Heart left ventricle (tissue), 13 donors: ENCODE measurements at regions not wholly inside any gene's neighbourhood (a gene's known extent, or its start where the extent isn't known, plus 50 kb on each side); places are given as distances from the start of the nearest gene placed in this dataset.

Experiments
- CTCF ChIP-seq, 12 donors: fragments of 200-600 bp; sonication (generic) in 4 of 12; IDR thresholded peaks; one replicate each; pipeline versions ENCODE4 v1.5.0 to v1.8.0; 2018 to 2022; ENCODE audit warnings: antibody characterized with exemption in 12 of 12, mild to moderate bottlenecking in 5 of 12
- POLR2A ChIP-seq, 2 donors: fragments of 450-650 bp; IDR thresholded peaks; one replicate each; pipeline ENCODE4 v1.6.1; 2017; ENCODE audit warnings: antibody characterized with exemption in 2 of 2, mild to moderate bottlenecking in 2 of 2, moderate library complexity in 2 of 2
- donor health status: ischemic (EF 13 %, LVEDD 7.1; RV severe dilation, severe dysfunction).
- donor health status: DM: no; HTN: yes; CAD: no.
- donor health status: DM: no; HTN: no; CAD: no.
- donor health status: ischemic (EF 25% LVEDD 6.9; RV normal size, moderate dysfunction).
- donor health status: ischemic (EF 25% LVEDD 5.7; RV mildly dilated, moderate dysfunction).
- donor health status: ischemic (EF 35%, LVEDD 5.7; RV mildly dilated, moderate dysfunction).
- donor health status: nonischemic (EF 11% LVEDD 7.7; RV severe dilation, severe dysfunction).
- donor health status: DM: yes; HTN: yes; CAD: no.
- donor health status: PGD.
- donor health status: ischemic (EF 29% LVEDD 5.4; RV normal size, mild dysfunction).
- donor health status: nonischemic (EF 23%, LVEDD 6.1; RV moderate dilation, normal function).

GRCh38 chr7:97450516-97450915, 281.4 kb upstream of the TAC1 start:
- no peak for TF ChIP-seq POLR2A (IDR thresholded peaks at IDR 0.05)
- TF ChIP-seq CTCF (IDR thresholded peaks at IDR 0.05), result no peak
